Peyer's patch (tissue), 4 donors: ENCODE measurements at regions not wholly inside any gene's neighbourhood (a gene's known extent, or its start where the extent isn't known, plus 50 kb on each side); places are given as distances from the start of the nearest gene placed in this dataset.

Experiments used
- POLR2A ChIP-seq, 2 donors: fragments of 450-650 bp; IDR thresholded peaks; one replicate each; pipeline ENCODE4 v1.5.1; 2017; ENCODE audit warnings: antibody characterized with exemption in 2 of 2, mild to moderate bottlenecking in 2 of 2, moderate library complexity in 2 of 2
- TF ChIP-seq, protein P1 (sequence below), 6 experiments: fragments of 450-650 bp in 4 of 6; fragments of 200-600 bp in 2 of 6; sonication (generic) in 1 of 6; IDR thresholded peaks; one replicate each; pipeline ENCODE4 v1.5.1; 2017 to 2019; ENCODE audit warnings: antibody characterized with exemption in 6 of 6, mild to moderate bottlenecking in 3 of 6, moderate library complexity in 1 of 6

DNA sequence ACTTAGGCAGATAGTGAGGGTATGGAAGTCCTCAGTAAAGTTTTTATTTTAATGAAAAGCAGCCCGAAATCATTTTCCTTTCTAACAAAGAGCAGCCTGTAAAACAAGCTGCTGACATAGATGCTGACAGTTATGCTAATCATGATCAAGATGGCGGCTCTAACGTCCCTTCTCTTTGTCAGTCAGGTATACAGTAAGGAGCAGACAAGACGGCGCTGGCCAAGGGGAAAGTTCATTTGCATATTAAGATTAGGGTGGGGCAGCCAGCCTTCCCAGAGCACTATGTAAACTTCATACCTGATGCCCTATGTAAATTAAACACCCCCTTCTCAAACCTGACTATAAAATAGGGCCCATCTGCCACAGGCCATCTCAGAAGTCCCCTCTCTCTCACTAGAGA lies 76.9 kb downstream of the MAGEB10 start:
- TF ChIP-seq, protein P1, sequence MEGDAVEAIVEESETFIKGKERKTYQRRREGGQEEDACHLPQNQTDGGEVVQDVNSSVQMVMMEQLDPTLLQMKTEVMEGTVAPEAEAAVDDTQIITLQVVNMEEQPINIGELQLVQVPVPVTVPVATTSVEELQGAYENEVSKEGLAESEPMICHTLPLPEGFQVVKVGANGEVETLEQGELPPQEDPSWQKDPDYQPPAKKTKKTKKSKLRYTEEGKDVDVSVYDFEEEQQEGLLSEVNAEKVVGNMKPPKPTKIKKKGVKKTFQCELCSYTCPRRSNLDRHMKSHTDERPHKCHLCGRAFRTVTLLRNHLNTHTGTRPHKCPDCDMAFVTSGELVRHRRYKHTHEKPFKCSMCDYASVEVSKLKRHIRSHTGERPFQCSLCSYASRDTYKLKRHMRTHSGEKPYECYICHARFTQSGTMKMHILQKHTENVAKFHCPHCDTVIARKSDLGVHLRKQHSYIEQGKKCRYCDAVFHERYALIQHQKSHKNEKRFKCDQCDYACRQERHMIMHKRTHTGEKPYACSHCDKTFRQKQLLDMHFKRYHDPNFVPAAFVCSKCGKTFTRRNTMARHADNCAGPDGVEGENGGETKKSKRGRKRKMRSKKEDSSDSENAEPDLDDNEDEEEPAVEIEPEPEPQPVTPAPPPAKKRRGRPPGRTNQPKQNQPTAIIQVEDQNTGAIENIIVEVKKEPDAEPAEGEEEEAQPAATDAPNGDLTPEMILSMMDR (IDR thresholded peaks at IDR 0.05): no peak
- no peak for TF ChIP-seq POLR2A (IDR thresholded peaks at IDR 0.05)
